Adrenal gland (tissue), 9 donors: ENCODE measurements at regions not wholly inside any gene's neighbourhood (a gene's known extent, or its start where the extent isn't known, plus 50 kb on each side); places are given as distances from the start of the nearest gene placed in this dataset.

ENCODE experiments used
- DNase-seq, 7 donors: peaks; one replicate each; pipeline ENCODE4 v3.0.0-alpha.2; 2019 to 2020
- H3K27ac ChIP-seq, 5 donors: fragments of 200-600 bp; sonication (generic) in 4 of 5; 1 replicate in 3 of 5; 2 replicates in 2 of 5; pipeline versions ENCODE4 v1.5.1 to v1.8.0; 2016 to 2020; ENCODE audit warnings: mild to moderate bottlenecking in 1 of 5
- H3K27me3 ChIP-seq: fragments of 200-600 bp; 2 replicates; pipeline ENCODE4 v1.8.0; 2021
- H3K36me3 ChIP-seq, 2 donors: fragments of 200-600 bp; replicated peaks in 1 of 2; 1 replicate in 1 of 2; 2 replicates in 1 of 2; pipeline versions ENCODE4 v1.5.1 to v1.8.0; 2018 to 2022
- H3K4me1 ChIP-seq, 2 donors: fragments of 200-600 bp; replicated peaks in 1 of 2; 1 replicate in 1 of 2; 2 replicates in 1 of 2; pipeline versions ENCODE4 v1.5.1 to v1.8.0; 2018 to 2021
- H3K4me3 ChIP-seq, 4 donors: fragments of 200-600 bp; sonication (generic) in 3 of 4; one replicate each; pipeline ENCODE4 v1.5.1; 2016 to 2018
- H3K9me3 ChIP-seq, 3 donors: fragments of 200-600 bp; sonication (generic) in 1 of 3; replicated peaks in 1 of 3; 1 replicate in 2 of 3; 2 replicates in 1 of 3; pipeline versions ENCODE4 v1.5.1 to v1.8.0; 2016 to 2021
- POLR2A ChIP-seq, 2 donors: fragments of 450-650 bp; IDR thresholded peaks; one replicate each; pipeline ENCODE4 v1.6.1; 2017; ENCODE audit warnings: antibody characterized with exemption in 2 of 2, mild to moderate bottlenecking in 2 of 2, moderate library complexity in 1 of 2
- WGBS, 4 donors: extraction: QIAGEN DNeasy Blood & Tissue Kit in 2 of 4; methylation state at CpG; one replicate each; pipeline versions ENCODE4 v1.1.5 to v1.1.7; 2013 to 2017; 5-methylcytosine and 5-hydroxymethylcytosine counted together
- intact Hi-C, 2 donors: fragments of 100-400 bp; cut with DNase I; formaldehyde crosslinking; loops; one replicate each; pipeline versions ENCODE4 v1.14.1 to v1.15.0; 2022 to 2023
- small RNA-seq, 2 donors: library from RNA; depleted of rRNA; stranded (forward); fragments of <200 nt; gene quantifications; one replicate each; pipeline ENCODE3, GENCODE V24; 2016
- TF ChIP-seq, protein P1 (sequence below), 6 experiments: fragments of 450-650 bp in 4 of 6; fragments of 200-600 bp in 2 of 6; sonication (generic) in 1 of 6; IDR thresholded peaks; 1 replicate in 5 of 6; 2 replicates in 1 of 6; pipeline versions ENCODE4 v1.5.1 to v1.8.0; 2016 to 2021; ENCODE audit warnings: antibody characterized with exemption in 6 of 6, mild to moderate bottlenecking in 2 of 6, moderate library complexity in 1 of 6
- donor health status: healthy with polysubstance abuse.
- donor health status: Bipolar disorder and iron deficiency.
- donor health status: DM: yes; HTN: yes; CAD: no.
- donor health status: DM: no; HTN: no; CAD: no.
- donor health status: DM: no; HTN: no; CAD: no.

DNA sequence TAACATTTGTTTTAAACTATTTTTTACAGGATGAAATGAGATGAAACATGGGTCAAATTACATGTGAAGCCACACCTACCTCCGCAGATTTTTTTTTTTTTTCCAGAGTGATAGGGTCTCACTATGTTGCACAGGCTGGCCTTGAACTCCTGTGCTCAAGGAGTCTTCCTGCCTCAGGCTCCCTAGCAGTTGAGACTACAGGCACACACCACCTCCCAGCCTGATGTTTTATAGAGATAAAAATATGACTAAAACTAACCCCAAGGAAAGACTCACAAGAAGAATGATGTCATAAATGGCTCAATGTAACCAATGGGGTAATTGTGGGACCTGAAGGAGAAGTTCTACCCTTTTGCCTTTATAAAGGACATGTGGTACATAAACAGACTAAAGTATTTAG lies 52.3 kb upstream of the SOX6 start:
- Histone ChIP-seq H3K4me3 (no peak overlapping the region), H3K9me3 (no peaks in the 10 kb centered on the region), H3K36me3 (no peaks in the 10 kb centered on the region), H3K27ac (no peak overlapping the region), H3K4me1 (no peaks in the 10 kb centered on the region), H3K27me3 (no peaks in the 10 kb centered on the region)
- WGBS, 4 donors: 66 to 89% (median 76%) methylated on average over 1 of the region's 1 CpG
- DNase-seq: no peak
- no peak for TF ChIP-seq POLR2A (IDR thresholded peaks at IDR 0.05)
- TF ChIP-seq, protein P1, sequence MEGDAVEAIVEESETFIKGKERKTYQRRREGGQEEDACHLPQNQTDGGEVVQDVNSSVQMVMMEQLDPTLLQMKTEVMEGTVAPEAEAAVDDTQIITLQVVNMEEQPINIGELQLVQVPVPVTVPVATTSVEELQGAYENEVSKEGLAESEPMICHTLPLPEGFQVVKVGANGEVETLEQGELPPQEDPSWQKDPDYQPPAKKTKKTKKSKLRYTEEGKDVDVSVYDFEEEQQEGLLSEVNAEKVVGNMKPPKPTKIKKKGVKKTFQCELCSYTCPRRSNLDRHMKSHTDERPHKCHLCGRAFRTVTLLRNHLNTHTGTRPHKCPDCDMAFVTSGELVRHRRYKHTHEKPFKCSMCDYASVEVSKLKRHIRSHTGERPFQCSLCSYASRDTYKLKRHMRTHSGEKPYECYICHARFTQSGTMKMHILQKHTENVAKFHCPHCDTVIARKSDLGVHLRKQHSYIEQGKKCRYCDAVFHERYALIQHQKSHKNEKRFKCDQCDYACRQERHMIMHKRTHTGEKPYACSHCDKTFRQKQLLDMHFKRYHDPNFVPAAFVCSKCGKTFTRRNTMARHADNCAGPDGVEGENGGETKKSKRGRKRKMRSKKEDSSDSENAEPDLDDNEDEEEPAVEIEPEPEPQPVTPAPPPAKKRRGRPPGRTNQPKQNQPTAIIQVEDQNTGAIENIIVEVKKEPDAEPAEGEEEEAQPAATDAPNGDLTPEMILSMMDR (IDR thresholded peaks at IDR 0.05): no peak
- intact Hi-C loops: no loop called here

DNA sequence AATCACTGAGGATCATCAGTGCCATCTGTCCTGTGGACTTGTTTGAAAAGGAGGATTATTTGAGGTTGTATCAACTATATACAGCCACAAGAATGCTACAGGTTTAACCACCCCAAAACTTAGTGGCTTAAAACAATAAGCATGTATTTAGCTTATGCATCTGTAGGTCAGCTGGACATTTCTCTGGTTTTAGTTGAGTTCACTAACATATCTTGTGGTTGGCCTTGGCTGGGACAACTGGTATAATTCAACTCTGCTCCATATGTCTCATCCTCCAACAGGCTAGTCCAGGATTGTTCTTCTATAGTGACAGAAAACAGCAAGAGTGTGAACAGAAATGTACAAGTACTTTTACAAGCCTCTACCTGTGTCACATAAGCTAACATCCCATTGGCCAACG lies 49.9 kb upstream of the SOX6 start:
- H3K27me3 ChIP-seq: no peaks in the 10 kb centered on the region
- H3K4me3 ChIP-seq: no peak overlapping the region
- intact Hi-C loops: no loop called here
- TF ChIP-seq, protein P1 (IDR thresholded peaks at IDR 0.05): no peak
- TF ChIP-seq POLR2A (IDR thresholded peaks at IDR 0.05): no peak
- no peak overlapping the region for H3K27ac ChIP-seq
- no peaks in the 10 kb centered on the region for H3K9me3 ChIP-seq
- no peaks in the 10 kb centered on the region for H3K4me1 ChIP-seq
- no peaks in the 10 kb centered on the region for H3K36me3 ChIP-seq
- no peak for DNase-seq
- WGBS, 4 donors: 92 to 98% (median 95%) methylated on average over 1 of the region's 1 CpG

Small RNA genes in the stretch of these regions (small RNA-seq; reads per million reads assigned to genes)
- gene RN7SL188P: 0 reads per million in 2 donors
